VCaP (cell line): ENCODE measurements at regions not wholly inside any gene's neighbourhood (a gene's known extent, or its start where the extent isn't known, plus 50 kb on each side); places are given as distances from the start of the nearest gene placed in this dataset.

ENCODE experiments used
- H3K27ac ChIP-seq: fragments of 450-650 bp; 2 replicates; pipeline ENCODE4 v1.5.1; 2017
- TF ChIP-seq, protein P1 (sequence below): fragments of 450-650 bp; conservative IDR thresholded peaks from 2 replicates; pipeline ENCODE4 v1.5.1; 2017; ENCODE audit warnings: mild to moderate bottlenecking, moderate library complexity

DNA sequence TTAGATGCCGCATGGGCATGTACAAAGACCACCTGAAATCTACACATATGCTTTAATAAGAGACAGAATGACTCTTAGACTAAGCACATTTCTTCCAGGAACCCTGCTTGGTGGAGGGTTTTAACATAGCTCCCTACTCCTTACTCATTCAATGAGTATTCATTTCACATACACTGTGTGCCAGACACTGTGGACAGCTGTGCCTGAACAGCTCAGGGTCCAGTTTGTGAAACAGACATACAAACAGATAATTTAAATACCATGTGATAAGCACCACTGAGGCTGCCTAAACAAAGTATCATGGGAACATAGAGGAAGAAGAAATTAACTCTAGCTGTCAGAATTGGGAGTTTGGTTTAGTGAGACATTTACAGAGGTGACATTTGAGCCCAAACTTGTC is 65.2 kb upstream of the ITPRID1 start:
- TF ChIP-seq, protein P1, sequence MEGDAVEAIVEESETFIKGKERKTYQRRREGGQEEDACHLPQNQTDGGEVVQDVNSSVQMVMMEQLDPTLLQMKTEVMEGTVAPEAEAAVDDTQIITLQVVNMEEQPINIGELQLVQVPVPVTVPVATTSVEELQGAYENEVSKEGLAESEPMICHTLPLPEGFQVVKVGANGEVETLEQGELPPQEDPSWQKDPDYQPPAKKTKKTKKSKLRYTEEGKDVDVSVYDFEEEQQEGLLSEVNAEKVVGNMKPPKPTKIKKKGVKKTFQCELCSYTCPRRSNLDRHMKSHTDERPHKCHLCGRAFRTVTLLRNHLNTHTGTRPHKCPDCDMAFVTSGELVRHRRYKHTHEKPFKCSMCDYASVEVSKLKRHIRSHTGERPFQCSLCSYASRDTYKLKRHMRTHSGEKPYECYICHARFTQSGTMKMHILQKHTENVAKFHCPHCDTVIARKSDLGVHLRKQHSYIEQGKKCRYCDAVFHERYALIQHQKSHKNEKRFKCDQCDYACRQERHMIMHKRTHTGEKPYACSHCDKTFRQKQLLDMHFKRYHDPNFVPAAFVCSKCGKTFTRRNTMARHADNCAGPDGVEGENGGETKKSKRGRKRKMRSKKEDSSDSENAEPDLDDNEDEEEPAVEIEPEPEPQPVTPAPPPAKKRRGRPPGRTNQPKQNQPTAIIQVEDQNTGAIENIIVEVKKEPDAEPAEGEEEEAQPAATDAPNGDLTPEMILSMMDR, result no peak
- no peak overlapping the region for H3K27ac ChIP-seq

DNA sequence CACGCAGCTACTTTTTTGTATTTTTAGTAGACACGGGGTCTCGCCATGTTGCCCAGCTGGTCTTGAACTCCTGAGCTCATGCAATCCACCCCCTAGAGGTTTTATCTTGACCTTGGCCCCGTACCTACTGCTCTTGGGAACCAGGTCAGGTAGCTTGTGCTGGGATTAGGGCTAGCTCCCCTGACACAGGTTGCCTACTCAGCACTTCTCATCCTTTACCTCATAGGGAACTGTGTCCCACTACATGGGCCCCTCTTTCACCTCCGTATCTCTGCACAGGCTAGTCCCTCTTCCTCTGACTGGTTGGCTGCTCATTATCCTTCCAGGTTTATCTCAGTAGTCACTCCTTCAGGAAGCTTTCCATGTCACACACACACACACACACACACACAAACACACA is 58.0 kb upstream of the ITPRID1 start:
- TF ChIP-seq, protein P1, result no peak
- H3K27ac ChIP-seq, result no peak overlapping the region

DNA sequence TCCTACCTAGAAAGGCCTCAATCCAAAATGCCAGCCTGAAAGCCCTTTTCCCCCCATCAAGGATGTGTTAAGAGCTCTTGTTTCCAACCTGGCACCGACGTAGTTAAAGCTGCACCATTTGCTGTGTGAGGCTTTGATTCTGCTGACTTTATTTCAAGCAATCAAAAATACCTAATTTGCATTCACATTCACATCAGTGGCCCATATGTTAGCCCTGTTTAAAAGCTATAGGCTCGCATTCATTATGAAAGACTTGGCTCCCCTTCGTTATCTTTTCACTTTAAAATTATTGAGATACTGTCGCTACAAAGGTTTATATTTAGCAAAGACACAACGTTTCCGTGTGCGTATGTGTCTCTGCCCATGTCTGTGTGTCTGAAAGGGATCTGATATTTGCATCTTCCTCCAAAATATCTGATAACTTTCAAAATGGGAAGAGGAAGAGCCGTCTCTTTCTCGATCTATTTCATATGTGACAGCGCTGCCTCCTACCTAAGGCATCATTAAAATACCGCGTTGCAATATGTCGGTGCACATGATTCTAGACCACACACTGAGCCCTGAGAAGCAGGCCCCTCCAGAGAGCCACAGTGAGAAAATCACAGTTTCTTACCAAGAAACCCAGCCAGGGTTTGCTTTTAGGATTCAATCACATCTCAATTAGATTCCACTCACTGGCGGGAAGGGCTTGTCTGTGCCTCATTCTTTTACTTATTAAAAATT is 57.1 kb upstream of the ITPRID1 start:
- TF ChIP-seq, protein P1, result no peak
- H3K27ac ChIP-seq, result no peak overlapping the region

DNA sequence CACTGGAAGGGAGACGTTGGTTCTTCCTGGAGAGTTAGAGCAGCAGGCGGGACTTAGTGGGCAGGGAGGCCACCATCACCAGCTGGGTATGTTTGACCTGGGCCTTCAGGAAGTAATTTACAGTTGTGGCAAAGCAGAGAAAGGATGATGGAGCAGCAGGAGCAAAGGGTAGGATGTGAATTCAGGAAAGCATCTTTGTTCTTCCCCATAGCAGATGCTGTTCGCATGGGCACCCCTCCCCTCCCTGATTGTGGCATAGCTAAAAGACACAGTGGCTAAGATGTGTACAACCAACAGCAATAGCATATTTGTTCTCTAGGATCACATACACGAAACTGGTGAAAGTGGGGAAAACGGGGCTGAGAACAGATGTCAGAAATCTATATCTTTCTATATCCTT is 56.3 kb upstream of the ITPRID1 start:
- no peak overlapping the region for H3K27ac ChIP-seq
- TF ChIP-seq, protein P1, result no peak

DNA sequence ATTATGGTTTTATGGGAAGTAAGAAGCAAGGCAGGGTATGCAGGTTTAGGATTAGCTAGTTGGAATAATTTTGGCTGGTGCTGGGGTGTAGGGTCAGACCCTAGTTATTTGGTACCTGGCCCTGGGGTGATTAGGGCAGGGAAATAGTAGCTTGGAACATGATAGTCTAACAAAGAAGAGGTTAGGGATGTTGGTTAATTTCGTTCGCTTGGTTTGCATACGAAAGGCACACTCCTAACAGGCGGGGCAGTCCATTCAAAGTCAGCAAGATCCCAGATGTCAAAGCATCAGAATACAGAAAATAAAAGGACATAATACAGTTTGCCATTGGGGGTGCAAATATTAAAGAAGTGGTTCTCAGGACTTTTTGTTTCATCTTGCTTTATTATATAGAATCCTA is 55.7 kb upstream of the ITPRID1 start:
- TF ChIP-seq, protein P1, result no peak
- no peak overlapping the region for H3K27ac ChIP-seq

DNA sequence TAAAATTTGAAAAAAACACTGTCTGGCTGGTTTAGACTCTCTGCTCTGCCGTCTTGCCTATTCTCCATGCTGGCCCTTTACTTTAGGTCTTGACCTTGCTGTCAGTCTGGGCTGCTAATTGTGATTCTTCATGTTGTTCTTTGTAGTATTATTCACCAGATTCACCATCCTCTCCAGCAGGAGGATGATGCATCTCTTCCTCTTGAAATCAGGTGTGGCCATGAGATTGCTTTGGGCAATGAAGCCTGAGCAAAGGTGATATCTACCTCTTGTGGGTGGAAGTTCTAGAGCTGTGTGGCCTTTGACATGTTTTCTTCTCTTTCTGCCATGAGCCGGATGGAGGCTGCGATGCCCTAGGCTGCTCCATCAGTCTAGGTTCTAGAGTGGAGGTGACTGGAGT is 51.3 kb upstream of the ITPRID1 start:
- TF ChIP-seq, protein P1, result no peak
- no peak overlapping the region for H3K27ac ChIP-seq
